T-helper 1 cell treated with Interleukin-12 subunit alpha and Interleukin-12 subunit beta and Interleukin-4 antibody, amounts not matched to agents 30 μg/mL and 1 μg/mL, for 36 hours (primary cell): ENCODE measurements at regions not wholly inside any gene's neighbourhood (a gene's known extent, or its start where the extent isn't known, plus 50 kb on each side); places are given as distances from the start of the nearest gene placed in this dataset.

Experiments used
- H3K27ac Mint-ChIP-seq: one replicate; pipeline ENCODE4 v1.8.0; 2021; ENCODE audit warnings: mild to moderate bottlenecking, mixed read lengths
- H3K27me3 Mint-ChIP-seq: one replicate; pipeline ENCODE4 v1.8.0; 2021; ENCODE audit warnings: low read depth, mixed read lengths
- H3K36me3 Mint-ChIP-seq: one replicate; pipeline ENCODE4 v1.8.0; 2021; ENCODE audit warnings: low read depth, mixed read lengths
- H3K4me1 Mint-ChIP-seq: one replicate; pipeline ENCODE4 v1.8.0; 2021; ENCODE audit warnings: low read depth, mixed read lengths
- H3K4me3 Mint-ChIP-seq: one replicate; pipeline ENCODE4 v1.8.0; 2021; ENCODE audit warnings: mild to moderate bottlenecking, moderate library complexity, mixed read lengths
- H3K9me3 Mint-ChIP-seq: one replicate; pipeline ENCODE4 v1.8.0; 2021; ENCODE audit warnings: mixed read lengths

DNA sequence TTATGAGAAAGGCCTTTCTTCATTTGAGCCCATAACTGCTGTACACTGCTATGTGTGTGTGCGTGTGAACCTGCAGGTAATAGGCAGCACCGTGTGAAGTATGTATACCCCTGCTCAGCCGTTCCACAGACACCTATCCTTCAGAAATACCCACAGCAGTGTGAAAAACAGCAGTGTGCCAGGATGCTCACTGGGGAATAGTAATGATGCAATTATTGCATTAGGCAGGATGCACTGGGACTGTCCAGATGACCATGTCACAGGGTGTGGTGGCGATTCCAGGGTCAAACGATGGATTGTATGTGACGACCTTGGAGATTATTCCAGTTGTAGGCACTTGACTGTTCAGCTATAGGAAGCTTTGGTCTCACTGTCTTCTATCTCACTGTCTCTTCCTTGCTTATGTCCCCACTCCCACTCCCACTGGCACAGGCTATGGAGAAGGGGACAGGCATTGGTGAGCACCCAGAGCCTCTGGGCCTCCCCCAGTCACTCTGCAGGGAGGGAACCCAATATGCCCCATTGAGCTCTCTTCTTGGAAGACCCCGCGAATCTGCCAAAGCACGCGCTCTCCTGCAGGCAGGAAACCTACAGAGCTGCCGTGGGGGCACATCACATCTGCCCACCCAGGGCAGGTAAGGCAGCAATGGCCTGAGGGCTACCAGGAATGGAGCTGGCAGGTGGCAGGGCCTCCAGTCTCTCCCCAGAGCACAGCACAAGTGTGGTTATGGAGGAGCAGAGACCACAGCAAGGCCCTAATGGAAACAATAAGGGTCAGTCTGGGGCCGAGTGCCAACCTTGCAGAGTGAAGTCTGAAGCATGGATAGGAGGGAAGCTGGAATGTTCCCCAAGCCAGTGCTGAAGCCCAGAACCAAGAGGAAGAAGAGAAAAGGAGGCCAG lies 518.9 kb upstream of the RAB6C start:
- Mint-ChIP-seq H3K9me3 (no peaks in the 10 kb centered on the region), H3K4me3 (no peak overlapping the region), H3K36me3 (no peaks in the 10 kb centered on the region), H3K27me3 (no peaks in the 10 kb centered on the region), H3K27ac (no peak overlapping the region), H3K4me1 (no peaks in the 10 kb centered on the region)

DNA sequence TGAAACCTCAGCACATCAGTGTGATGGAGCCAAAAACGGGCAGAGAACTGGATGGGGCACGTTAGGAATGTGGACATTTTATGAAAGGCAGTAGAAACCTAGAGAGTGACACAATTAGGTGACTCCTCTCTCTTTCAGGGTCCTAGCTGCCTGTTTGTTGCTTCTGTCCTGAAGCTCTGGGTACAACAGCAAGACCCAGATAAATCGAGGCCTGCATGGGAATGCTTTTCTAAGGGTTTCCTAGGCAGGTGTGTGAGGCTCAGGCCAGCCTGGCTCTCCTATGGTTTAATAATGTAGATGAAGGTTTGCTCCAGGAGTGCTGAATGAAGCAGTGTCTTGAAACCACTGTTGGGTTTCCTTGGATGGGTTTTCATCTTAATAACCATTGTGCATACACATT lies 517.1 kb upstream of the RAB6C start:
- Mint-ChIP-seq H3K4me3 (no peak overlapping the region), H3K4me1 (no peaks in the 10 kb centered on the region), H3K27ac (no peak overlapping the region), H3K9me3 (no peaks in the 10 kb centered on the region), H3K27me3 (no peaks in the 10 kb centered on the region), H3K36me3 (no peaks in the 10 kb centered on the region)

DNA sequence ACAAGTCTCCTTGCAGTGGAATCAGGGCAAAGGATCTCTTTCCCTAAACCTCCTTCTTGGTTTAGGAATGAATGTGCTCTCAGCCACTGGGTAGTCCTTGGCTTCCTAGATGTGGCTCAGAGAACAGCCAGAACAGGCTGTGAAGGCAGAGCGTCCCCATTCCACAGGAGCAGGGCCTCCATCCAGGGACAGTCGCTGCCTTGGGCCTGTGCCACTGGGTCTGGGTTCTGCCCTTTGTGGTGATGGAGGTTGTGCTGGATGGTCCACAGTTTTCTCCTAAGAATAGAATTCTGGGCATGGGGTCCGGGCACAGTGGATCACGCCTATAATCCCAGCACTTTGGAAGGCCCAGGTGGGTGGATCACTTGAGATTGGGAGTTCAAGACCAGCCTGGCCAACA lies 516.5 kb upstream of the RAB6C start:
- Mint-ChIP-seq H3K4me1 (no peaks in the 10 kb centered on the region), H3K27me3 (no peaks in the 10 kb centered on the region), H3K9me3 (no peaks in the 10 kb centered on the region), H3K4me3 (no peak overlapping the region), H3K36me3 (no peaks in the 10 kb centered on the region), H3K27ac (no peak overlapping the region)

DNA sequence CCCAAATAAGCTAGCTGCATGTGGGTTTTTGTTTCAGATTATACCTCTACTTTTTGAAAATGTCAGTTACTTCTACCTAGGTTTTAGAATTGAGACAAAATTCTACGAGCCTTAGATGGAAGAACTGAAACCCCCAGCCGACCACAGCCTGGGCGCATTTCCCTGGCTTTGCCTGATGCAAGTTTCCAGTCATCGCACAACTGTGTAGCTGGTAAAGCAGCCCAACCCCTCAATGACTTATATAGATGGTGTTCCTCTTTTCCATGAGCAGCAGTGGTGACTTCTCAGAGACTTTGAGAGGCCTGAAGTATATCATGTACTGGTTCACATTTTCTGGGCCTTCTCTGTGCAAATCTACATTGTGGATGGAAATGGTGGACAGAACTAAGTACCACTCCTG lies 515.4 kb upstream of the RAB6C start:
- Mint-ChIP-seq H3K4me1 (no peaks in the 10 kb centered on the region), H3K36me3 (no peaks in the 10 kb centered on the region), H3K27ac (no peak overlapping the region), H3K27me3 (no peaks in the 10 kb centered on the region), H3K4me3 (no peak overlapping the region), H3K9me3 (no peaks in the 10 kb centered on the region)

DNA sequence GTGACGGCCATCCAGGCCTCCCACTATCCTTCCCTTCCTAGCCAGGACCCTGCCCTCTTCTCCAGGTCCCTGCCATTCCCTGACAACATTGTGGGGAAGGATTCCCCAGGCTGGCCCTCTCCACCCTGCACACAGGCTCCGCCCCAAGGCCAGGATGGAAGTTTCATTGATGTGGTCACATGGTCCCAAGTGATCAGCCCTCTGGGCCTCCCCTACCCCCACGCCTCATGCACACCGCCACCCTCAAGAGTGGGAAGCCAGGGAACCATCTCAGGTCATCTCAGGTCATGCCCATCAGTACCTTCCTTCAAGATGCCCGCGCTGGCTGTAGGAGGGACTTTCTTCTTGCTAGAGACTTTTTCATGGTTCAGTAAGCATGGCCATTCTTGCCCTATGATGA lies 514.8 kb upstream of the RAB6C start:
- Mint-ChIP-seq H3K4me3 (no peak overlapping the region), H3K4me1 (no peaks in the 10 kb centered on the region), H3K36me3 (no peaks in the 10 kb centered on the region), H3K9me3 (no peaks in the 10 kb centered on the region), H3K27ac (no peak overlapping the region), H3K27me3 (no peaks in the 10 kb centered on the region)

DNA sequence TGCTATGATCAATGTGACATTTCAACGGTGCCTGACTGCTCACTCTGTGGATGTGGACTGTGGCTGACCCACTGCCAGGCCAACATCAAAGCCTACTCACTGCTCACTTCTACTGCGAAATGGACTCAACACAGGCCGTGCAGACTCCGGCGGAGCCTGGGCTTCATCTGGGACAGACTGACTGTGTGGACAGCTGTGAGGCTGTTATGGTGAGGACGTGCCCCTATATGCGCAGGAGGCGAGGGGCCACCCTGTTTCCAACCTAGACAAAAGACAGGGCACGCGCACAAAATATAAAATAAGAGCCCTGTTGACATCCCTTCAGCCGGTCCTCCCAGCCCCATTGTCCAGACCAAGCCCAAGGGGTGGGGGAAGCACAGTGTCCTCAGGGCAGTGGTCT lies 514.4 kb upstream of the RAB6C start:
- Mint-ChIP-seq H3K27me3 (no peaks in the 10 kb centered on the region), H3K4me3 (no peak overlapping the region), H3K4me1 (no peaks in the 10 kb centered on the region), H3K36me3 (no peaks in the 10 kb centered on the region), H3K9me3 (no peaks in the 10 kb centered on the region), H3K27ac (no peak overlapping the region)

DNA sequence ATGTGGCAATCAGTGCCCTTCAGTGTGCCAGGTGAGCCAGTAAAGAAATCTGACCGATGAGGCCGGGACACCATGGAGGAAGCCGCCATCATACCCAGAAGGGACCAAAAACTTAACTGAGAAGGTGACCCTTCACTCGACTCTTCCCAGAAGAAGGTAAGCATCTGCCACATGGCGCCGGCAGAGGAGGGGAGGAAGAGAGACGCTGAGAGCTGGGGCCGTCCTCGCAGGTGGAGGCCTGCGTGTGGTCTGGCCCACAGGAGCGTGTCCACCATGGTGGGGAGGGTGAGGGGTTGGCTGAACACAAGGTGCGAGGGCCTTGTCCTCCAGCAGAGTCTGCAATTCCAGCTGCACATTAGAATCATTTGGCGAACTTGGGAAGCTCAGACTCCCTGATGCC lies 513.1 kb upstream of the RAB6C start:
- Mint-ChIP-seq H3K9me3 (no peaks in the 10 kb centered on the region), H3K36me3 (no peaks in the 10 kb centered on the region), H3K4me1 (no peaks in the 10 kb centered on the region), H3K4me3 (no peak overlapping the region), H3K27me3 (no peaks in the 10 kb centered on the region), H3K27ac (no peak overlapping the region)

DNA sequence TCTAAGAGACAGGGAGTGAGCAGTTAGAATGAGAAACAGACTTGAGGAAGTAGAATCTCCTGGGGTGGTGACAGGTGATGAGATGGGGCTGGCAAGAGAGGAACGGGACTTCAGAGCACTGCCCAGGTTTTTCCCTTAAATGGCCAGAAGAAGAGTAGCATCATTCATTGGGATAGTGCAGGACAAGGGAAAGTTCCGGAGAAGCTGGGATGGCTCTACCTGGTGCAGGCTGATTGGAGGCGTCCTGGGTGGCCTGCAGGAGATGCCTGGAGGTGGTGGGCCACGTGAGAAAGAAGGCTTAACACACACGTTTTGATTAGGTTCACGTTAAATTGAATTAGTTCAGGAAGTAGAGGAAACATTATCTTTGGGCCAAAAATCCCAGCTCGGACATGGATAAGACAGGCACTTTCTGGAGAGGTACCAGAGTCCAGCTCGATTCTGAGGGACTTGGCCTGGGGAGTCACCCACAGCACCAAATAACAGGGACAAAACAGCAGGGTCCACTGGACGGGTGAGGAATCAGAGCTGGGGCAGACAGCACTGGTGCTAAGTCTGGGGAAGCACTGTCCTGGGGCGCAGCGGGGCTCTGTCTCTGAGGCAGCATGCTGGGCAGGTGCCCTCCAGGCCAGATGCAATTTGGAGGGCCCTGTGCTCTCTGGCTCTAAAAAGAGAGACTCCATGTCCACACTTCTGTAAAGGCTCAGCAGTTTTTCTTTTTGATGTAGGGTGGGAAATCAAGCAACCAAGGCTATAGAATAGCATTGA lies 512.3 kb upstream of the RAB6C start:
- no peak overlapping the region for H3K27ac Mint-ChIP-seq
- H3K4me1 Mint-ChIP-seq: no peaks in the 10 kb centered on the region
- no peaks in the 10 kb centered on the region for H3K36me3 Mint-ChIP-seq
- H3K9me3 Mint-ChIP-seq: no peaks in the 10 kb centered on the region
- H3K27me3 Mint-ChIP-seq: no peaks in the 10 kb centered on the region
- no peak overlapping the region for H3K4me3 Mint-ChIP-seq

DNA sequence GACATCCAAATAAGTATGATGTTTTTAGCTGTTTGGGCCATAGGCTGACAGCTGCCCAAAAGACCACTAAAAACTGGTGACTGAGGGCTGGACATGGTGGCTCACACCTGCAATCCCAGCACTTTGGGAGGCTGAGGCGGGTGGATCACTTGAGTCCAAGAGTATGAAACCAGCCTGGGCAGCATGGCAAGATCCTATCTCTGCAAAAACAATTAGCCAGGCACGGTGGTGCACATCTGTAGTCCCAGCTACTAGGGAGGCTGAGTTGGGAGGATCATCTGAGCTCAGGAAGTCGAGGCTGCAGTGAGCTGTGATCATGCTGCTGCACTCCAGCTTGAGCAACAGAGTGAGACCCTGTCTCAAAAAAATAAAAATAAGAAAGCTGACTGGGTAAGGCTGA lies 511.5 kb upstream of the RAB6C start:
- Mint-ChIP-seq H3K4me3 (no peak overlapping the region), H3K27me3 (no peaks in the 10 kb centered on the region), H3K27ac (no peak overlapping the region), H3K9me3 (no peaks in the 10 kb centered on the region), H3K36me3 (no peaks in the 10 kb centered on the region), H3K4me1 (no peaks in the 10 kb centered on the region)

DNA sequence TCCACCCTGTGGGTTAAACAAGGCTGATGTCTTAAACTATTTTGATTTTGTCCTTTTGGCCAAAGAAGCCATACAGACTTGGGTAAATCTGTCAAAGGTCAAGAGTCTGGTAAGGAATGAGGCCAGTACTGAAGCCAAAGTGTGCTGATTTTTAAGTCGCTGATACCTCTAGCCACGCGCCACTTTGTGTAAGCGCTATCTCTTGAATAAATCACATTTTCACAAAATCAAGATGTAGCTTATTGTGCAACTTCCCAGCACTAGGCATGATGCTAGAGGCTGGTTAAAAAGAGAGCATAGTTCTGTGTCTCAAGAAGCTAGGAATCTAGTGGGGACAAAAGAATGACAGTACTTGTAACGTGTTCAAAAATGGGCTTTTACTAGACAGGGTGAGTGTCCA lies 510.6 kb upstream of the RAB6C start:
- Mint-ChIP-seq H3K27me3 (no peaks in the 10 kb centered on the region), H3K4me1 (no peaks in the 10 kb centered on the region), H3K4me3 (no peak overlapping the region), H3K27ac (no peak overlapping the region), H3K9me3 (no peaks in the 10 kb centered on the region), H3K36me3 (no peaks in the 10 kb centered on the region)

DNA sequence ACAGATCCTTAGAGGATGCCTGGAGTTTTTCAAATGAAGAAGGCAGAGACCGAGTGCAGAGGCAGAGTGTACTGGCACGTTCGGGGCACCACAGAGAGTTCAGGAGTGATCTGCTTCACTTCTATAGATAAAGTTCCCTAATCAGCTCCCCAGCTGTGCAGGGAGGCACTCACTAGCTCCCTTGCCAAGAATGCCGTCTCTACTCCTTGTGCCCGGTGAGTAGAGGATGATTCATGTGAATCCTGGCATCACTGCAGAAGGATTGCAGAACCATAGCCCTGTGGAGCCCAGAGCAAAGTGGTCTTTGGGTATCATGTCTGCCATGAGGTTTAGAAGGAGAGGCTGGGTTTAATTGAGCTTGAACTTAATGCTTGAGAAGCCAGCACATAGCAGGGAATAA lies 510.1 kb upstream of the RAB6C start:
- no peaks in the 10 kb centered on the region for H3K4me1 Mint-ChIP-seq
- no peaks in the 10 kb centered on the region for H3K9me3 Mint-ChIP-seq
- no peak overlapping the region for H3K4me3 Mint-ChIP-seq
- no peak overlapping the region for H3K27ac Mint-ChIP-seq
- H3K36me3 Mint-ChIP-seq: no peaks in the 10 kb centered on the region
- no peaks in the 10 kb centered on the region for H3K27me3 Mint-ChIP-seq

DNA sequence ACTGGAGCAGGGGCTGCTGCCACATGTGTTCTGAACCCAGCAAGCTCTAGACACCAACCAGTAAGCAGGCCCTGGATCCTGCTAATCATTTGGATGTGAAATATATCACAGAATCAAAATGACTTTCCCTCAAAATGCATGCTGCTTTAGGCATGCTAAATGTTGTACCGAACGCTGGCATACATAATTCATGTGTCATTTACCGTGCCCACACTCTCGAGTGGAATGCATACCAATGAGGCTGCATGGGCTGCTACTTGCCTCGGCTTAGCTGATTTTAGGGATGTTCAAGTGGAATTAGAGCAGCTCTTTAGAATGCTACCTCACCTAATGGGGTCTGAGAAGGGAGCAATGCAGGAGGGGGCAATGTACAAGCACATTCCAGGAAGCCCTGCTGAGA lies 509.6 kb upstream of the RAB6C start:
- Mint-ChIP-seq H3K36me3 (no peaks in the 10 kb centered on the region), H3K4me1 (no peaks in the 10 kb centered on the region), H3K9me3 (no peaks in the 10 kb centered on the region), H3K27ac (no peak overlapping the region), H3K4me3 (no peak overlapping the region), H3K27me3 (no peaks in the 10 kb centered on the region)

DNA sequence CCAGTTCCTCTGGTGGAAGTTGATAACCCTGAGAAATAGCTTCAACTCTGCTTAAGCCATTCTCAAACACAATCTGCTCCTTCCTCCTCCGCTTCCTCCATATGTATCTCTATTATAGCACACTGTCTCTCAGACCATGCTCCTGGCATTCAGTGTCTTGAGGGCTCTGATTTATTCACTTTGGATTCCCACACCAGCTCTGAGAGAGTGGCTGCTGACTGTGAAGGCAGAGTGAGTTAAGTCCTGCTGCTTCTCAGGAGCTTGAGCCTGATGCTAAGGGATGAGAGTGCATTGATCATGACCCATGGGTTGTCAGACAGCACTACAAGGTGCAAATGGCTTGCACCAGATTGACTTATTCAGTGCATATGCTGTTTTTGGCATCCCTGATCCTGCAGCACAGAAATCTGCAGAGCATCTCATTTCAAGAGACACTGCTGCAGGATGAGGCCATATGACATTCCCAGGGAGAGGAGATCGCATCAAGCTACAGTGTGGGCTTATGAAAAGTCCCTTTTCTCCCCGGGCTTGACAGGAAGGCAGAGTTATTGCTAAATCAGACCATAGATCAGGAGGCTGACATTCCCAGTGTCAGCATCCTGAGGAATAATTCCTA lies 500.5 kb upstream of the RAB6C start:
- no peak overlapping the region for H3K27ac Mint-ChIP-seq
- H3K27me3 Mint-ChIP-seq: no peaks in the 10 kb centered on the region
- H3K36me3 Mint-ChIP-seq: no peaks in the 10 kb centered on the region
- H3K9me3 Mint-ChIP-seq: no peaks in the 10 kb centered on the region
- no peak overlapping the region for H3K4me3 Mint-ChIP-seq
- no peaks in the 10 kb centered on the region for H3K4me1 Mint-ChIP-seq

DNA sequence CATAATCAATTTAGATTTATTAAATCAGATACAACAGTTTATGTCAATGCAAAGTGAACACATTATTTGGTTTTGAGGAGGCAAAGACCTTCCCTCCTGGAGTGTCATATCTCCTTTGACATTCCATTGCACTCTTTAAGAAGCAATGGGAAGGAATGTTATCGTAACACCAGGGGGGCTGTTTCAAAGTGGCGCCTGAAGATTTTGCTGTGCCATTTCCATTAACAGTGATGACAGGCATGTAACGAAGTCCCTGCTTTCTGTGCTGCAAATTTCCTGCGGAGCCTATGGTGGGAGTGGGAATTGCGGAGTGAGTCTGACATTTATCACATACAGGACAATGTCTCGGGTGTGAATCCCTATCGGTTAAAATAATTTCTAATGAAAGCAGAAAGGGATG lies 499.6 kb upstream of the RAB6C start:
- no peaks in the 10 kb centered on the region for H3K27me3 Mint-ChIP-seq
- H3K4me3 Mint-ChIP-seq: no peak overlapping the region
- H3K27ac Mint-ChIP-seq: no peak overlapping the region
- H3K36me3 Mint-ChIP-seq: no peaks in the 10 kb centered on the region
- H3K9me3 Mint-ChIP-seq: no peaks in the 10 kb centered on the region
- H3K4me1 Mint-ChIP-seq: no peaks in the 10 kb centered on the region

DNA sequence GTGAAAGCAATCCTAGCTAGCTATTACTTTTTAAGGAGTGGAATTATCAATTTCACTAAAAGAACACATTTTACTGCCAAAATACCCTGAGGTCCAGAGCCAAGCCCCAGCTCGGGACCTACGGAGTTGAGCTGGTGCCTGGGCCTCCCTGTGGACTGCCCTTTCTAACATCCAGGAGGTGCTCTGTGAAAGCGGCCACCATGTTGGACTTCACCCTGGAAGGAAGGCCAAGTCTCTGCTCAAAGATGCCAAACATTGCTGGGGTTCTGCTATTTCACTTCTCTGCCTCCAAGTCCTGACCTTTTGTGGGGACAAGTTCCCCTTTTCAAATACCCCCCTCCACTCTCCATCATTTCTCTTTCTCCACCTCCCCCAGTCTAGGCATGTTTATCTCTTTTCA lies 498.7 kb upstream of the RAB6C start:
- no peak overlapping the region for H3K27ac Mint-ChIP-seq
- no peak overlapping the region for H3K4me3 Mint-ChIP-seq
- no peaks in the 10 kb centered on the region for H3K27me3 Mint-ChIP-seq
- H3K4me1 Mint-ChIP-seq: no peaks in the 10 kb centered on the region
- no peaks in the 10 kb centered on the region for H3K9me3 Mint-ChIP-seq
- no peaks in the 10 kb centered on the region for H3K36me3 Mint-ChIP-seq
